22Rv1 (cell line): ENCODE measurements at regions not wholly inside any gene's neighbourhood (a gene's known extent, or its start where the extent isn't known, plus 50 kb on each side); places are given as distances from the start of the nearest gene placed in this dataset.

Experiments
- H3K27ac ChIP-seq: fragments of 450-650 bp; 2 replicates; pipeline ENCODE4 v1.5.1; 2017
- CTCF ChIP-seq: fragments of 450-650 bp; IDR thresholded peaks from 2 replicates; pipeline ENCODE4 v1.5.1; 2017; ENCODE audit warnings: mild to moderate bottlenecking
- ZFX ChIP-seq: fragments of 450-650 bp; IDR thresholded peaks from 2 replicates; pipeline ENCODE4 v1.6.1; 2017; ENCODE audit warnings: antibody characterized with exemption, borderline replicate concordance

DNA sequence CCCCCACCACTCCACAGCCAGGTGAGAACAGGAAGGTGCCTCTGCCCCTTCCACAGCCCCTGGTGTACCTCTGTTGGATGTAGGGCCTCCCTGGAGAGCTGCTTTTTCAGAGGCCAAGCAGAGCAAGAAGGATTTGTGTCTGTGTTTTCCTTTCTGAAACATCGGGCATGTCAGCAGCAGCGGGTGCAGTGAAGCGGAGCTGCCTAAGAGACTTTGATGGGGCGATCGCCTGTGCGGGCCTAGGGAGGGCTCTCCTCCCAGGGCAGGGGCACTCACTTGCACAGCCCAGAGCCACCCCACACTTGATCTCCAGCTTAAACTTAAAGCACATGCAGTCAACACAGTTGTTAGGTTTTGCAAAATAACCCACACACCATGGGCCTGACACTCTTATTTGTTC is 324.7 kb downstream of the ACTR3B start:
- TF ChIP-seq CTCF (no peak), ZFX (no peak)
- H3K27ac ChIP-seq: no peak overlapping the region

DNA sequence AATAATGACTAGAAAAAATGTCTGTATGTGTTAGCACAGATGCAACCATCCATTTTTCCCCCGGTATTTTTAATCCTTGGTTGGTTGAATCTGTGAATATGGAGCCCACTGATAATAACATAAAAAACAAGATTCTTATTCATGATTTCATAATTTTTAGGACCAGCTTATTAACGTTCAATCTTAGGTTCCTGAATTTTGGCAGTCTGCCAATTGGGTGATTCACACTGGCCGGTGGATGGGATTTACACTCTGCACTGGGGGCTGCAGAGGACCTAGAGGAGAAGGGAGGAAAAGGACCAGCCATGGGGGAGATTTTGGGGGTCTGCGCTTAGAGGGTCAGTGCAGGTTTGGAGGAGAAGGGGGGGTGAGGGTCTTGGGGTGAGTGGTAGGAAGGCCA is 327.9 kb downstream of the ACTR3B start:
- H3K27ac ChIP-seq: no peak overlapping the region
- no peak for TF ChIP-seq CTCF
- no peak for TF ChIP-seq ZFX

GRCh38 chr7:153088601-153089000 is 329.0 kb downstream of the ACTR3B start:
- TF ChIP-seq CTCF (no peak), ZFX (no peak)
- no peak overlapping the region for H3K27ac ChIP-seq

DNA sequence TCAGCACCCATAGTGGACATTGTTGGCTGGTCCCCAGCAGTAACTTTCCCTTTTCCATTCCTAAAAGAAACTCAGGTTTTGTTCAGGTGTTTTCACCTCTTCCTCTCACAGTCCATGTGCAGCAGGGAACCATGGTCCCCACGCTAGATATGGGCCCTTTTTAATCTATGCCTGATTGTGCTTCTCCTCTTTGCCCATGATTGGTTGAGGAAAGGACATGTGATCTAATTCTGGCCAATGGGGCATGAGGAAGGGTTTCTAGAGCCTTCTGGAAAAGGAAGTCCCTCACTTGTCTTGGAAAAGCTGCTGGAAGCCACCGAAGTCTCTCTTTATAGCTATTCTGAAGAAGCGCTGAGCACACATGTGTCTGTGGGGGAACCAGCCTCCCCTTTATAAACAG is 330.7 kb downstream of the ACTR3B start:
- no peak for TF ChIP-seq ZFX
- no peak for TF ChIP-seq CTCF
- H3K27ac ChIP-seq: no peak overlapping the region

GRCh38 chr7:153090764-153091163 is 331.2 kb downstream of the ACTR3B start:
- H3K27ac ChIP-seq: no peak overlapping the region
- no peak for TF ChIP-seq CTCF
- no peak for TF ChIP-seq ZFX

GRCh38 chr7:153091477-153091876 is 331.9 kb downstream of the ACTR3B start:
- TF ChIP-seq CTCF (no peak), ZFX (no peak)
- H3K27ac ChIP-seq: no peak overlapping the region

GRCh38 chr7:153097511-153098201 is 338.1 kb downstream of the ACTR3B start:
- TF ChIP-seq ZFX (no peak), CTCF (no peak)
- H3K27ac ChIP-seq: no peak overlapping the region
